Left kidney (tissue), 1 donor: ENCODE measurements at regions not wholly inside any gene's neighbourhood (a gene's known extent, or its start where the extent isn't known, plus 50 kb on each side); places are given as distances from the start of the nearest gene placed in this dataset.
A peak's percentile ranks its signal among the peaks of the same experiment; 100 is the strongest.
"Not testable (repeated sequence)": the region's sequence is repeated elsewhere in the genome, so short reads cannot be mapped to it uniquely, and the experiment has no call there.

Experiments used
- DNase-seq: peaks from one replicate; pipeline ENCODE4 v3.0.0-alpha.2; 2013

DNA sequence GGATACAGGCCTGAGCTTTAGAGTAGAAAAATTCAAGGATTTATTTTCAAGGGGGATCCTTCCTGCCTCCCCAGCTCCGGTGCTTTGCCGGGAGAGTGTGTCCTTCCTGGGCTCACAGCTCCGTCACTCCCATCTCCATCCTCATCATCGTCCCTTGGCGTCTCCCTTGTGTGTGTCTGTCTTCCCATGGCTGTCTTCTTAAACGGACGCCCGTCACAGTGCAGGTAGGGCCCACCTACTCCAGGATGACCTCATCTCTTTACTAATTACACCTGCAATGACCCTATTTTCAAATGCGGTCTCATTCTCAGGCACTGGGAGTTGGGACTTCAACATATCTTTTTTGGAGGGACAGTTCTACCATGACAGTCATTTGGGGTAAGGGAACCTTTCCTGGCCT, 320.3 kb upstream of the C1orf174 start:
- no peak for DNase-seq

- DNase-seq, result no peak
Measured at GRCh38 chr1:4221107-4221506, 321.0 kb upstream of the C1orf174 start.

DNA sequence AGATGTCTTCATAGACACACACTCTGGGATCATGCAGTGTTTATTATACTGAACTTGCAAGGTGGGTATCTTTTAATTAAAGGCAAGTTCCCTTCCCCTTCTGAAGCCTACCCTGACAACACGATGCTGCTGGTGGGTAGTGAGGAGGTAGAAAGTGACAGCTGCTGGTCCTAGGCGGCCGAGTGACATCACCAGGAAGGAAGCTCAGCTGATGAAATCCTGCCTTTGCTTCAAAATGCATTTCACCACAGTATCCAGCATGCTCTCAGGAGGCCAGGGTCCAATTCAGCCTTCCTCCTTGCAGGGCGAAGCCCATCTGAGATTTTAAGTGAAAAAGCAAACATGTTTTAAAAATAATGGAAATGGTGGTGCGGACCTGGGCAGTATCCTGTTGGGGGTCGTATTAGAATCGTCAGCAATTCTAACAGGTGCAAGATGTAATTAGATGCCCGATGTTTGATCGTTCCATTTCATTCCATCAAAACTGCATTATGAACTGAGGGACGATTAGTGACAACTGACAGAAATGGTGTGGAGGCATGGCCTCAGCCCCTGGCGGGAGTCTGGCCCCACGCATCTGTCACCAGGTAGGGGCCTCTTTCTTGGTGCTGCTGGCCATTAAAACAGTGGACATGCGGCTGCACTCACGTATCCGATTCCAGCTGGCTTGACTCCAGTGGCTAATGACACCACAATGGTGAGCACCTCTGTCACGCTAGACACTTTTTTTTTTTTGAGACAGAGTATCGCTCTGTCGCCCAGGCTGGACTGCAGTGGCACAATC, 324.8 kb upstream of the C1orf174 start:
- peak; percentile 14 for DNase-seq

GRCh38 chr1:4227986-4228385, 327.9 kb upstream of the C1orf174 start:
- DNase-seq, result no peak

- no peak for DNase-seq
Measured at GRCh38 chr1:4253935-4254334, 353.9 kb upstream of the C1orf174 start.

- DNase-seq, result no peak
Measured at GRCh38 chr1:4256351-4256750, 356.3 kb upstream of the C1orf174 start.

DNA sequence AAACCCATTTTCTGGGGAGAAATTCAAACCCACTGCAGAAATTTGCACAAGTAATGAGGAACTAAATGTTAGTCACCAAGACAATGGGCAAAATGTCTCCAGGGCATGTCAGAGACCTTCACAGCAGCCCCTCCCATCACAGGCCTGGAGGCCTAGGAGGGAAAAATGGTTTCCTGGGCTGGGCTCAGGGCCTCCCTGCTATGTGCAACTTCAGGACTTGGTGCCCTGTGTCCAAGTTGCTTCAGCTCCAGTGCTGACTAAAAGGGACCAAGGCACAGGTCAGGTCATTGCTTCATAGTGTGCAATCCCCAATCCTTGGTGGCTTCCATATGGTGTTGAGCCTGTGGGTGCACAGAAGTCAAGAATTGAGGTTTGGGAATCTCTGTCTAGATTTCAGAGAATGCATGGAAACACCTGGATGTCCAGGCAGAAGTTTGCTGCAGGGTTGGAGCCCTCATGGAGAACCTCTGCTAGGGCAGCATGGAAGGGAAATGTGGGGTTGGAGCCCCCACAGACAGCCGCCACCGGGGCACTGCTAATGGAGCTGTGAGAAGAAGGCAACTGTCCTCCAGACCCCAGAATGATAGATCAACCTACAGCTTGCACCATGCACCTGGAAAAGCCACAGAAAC, 358.2 kb upstream of the C1orf174 start:
- not testable (repeated sequence) for DNase-seq

DNA sequence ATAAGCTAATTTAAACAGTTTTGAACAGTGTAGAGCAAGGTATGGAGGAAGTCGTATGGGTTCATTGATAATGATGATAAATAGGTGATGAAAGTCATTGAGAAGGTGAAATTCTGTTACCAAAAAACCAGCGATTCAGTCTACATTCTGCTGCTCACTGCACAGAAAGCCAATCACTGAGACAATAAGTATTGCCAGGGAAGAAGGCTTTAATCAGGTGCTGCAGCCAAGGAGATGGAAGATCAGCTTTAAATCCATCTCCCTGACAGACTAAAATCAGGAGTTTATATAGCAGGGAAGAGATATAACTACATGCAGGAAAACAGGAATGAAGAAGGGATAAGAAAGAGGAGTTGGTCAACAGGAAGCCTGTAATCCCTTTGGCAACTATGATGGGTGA, 361.3 kb upstream of the C1orf174 start:
- no peak for DNase-seq

DNA sequence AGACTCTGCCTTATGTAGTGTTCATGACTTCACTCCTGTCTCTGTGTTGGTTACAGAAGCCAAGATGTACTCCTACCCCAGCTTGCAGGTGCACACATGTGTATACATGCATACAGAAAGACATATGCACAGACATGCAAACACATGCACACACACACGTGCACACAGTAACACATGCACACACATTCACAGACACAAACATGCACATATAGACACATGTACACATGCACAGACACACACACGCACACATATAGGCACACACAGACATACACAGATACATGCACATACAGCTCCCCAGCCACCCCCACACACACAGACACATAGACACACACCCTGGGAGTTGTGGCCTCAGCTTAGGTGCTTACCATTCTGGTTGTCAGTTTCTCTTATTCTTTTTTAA, 362.6 kb upstream of the C1orf174 start:
- no peak for DNase-seq

DNA sequence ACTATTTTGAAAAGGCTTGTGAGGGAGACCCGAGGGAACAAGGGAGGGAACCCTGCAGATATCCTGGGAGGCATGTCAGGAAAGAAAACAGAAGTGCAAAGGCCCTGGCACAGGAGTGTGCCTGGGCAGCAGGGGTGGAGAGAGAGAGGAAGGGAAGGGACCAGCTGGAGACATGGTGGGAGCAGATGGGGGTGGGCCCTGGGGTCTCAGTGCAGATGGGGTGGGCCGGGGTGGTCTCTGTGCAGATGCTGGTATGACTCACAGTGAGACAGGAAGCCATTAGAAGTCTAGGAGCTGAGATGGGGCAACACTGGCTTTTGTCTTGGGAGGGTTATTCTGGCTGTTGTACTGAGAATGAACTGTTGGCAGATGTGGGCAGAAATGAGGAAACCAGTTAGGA, 363.6 kb upstream of the C1orf174 start:
- no peak for DNase-seq

DNA sequence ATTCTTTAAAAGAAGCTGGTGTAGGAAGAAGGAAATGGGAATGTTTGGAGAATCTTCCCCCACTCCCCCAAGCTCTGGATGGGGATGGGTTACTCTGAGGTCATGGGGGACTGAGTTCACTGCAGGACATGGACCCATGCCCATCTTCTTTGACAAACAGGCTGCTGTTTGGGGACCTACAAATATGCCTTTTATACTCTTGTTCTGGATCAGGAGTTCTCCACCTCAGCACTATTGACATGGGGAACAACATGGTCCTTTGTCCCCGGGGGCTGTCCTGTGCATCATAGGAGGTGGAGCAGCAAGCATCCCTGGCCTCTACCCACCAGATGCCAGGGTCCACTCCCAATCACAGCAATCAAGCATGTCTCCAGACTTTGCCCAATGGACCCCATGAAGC, 365.8 kb upstream of the C1orf174 start:
- DNase-seq, result no peak

- peak; percentile 21 for DNase-seq
Measured at GRCh38 chr1:4267381-4268261, 367.5 kb upstream of the C1orf174 start.

DNA sequence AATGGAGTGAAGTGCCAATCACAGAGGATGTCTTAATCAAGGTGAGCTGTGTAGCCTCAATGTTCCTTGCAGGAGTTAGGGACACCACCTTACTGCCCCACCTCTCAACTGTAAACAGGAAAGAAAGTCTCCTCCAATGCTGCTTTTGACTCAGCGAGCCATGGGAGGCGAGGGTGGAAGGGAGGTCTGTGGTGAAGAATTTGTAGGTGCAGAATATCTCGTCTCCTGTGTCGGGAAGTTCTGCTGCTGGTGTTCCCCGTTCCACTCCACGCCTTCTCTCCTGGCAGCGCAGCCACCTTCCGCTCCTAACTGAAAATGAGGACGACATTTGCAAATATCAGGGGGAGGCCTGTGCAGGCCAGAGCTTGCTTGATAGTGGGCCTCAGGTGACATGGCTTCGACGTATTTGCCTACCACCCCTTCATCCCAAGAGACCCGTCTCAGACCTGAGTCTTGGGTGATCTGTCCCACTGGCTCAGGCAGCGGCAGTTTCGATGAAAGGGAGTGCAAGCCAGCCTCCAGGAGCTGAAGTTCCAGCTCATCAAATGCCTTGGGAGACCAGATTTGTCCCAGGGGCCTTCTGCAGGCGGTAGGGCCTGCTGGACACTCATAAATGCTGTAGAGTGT, 368.3 kb upstream of the C1orf174 start:
- DNase-seq, result no peak

GRCh38 chr1:4268889-4269284, 368.8 kb upstream of the C1orf174 start:
- DNase-seq, result no peak

GRCh38 chr1:4269330-4269729, 369.3 kb upstream of the C1orf174 start:
- DNase-seq, result no peak

DNA sequence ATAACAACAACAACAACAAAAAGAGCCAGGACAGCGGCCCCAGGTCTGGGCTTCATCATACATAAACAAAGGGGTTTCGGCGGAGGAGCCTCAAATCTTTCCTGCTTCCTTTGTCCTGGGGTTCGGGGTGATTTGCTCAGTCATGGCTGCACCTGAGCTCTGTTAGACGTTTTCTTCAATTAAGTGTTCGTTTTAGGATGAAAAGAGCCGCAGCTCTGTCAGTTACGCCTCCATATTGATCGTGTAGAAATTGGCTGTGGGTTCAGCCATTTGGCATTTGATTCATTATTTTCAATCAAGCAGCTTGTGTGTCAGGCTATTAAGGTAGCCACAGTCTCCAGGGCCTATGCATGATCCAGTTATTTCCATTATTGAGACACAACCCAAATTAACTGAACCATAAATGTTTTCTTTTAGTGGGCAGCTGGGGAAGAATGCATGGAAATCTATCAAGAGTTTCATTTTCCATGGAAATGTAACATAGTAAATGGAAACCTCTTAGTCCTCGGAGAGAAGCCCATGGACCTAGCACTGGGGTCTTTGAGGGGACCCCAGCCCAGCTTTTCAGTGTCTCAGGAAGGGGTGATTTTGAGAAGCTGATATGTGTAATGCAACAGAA, 370.0 kb upstream of the C1orf174 start:
- no peak for DNase-seq

DNA sequence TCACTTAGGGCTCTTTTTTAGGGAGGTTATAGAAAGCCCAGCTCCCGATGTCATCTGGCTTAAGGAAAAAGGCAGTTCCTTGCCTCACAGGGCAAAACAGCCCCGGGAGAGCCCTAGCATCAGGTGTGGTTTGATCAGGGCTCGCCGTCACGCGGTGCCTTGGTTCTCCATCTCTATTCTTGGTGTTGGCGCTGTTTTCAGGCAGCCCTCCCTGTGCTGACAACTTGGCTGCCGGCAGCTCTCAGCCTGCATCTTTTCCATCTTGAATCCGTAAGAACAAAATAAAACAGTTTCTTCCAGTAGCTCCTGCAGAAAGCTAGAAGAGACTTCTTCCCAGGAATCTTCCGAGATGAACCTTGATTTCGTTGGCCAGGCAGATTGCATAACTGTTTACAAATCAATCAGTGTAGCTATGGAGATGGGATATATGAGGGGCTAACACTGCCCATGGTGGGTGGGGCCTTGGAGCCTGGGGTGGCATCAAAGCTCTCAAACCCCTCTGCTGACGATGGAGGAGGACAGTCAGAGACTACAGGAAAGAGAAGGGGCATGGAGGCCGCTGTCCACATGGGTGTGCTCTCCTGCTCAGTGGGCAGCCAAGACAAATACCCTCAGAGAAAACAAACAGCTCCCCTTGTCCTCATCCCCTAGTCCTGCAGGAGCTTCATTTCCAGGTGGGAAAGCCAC, 370.7 kb upstream of the C1orf174 start:
- DNase-seq, result no peak

DNA sequence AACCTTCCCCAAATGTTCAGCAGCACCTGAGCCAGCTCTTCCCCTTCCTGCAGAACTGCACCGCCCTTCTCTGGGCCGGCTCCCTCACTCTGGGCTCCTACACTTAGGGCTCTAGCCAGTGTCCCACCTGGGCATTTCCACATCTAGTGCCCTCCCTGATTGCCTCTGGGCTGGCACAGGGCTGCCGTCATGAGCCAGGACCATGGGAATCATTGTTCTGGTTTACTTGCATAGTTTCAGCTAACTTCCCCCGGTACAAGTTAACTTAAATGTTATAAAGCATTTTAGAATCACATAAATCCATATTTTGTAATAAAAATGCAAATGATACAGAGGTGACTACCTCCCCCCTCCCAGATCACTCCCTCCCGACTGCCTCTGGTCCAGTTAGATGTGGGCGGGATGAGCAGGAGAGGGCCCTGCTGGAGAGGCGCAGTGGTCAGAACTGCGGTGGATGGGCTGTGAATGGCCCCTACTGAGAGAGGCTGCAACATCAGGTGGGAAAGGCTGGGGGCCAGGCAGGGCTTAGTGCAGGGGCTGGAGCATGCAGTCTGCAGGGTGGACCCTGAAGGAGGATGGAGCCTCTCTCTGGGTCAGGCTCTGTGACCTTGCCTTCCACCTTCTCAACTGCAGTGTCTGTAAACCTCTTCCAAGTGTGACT, 371.4 kb upstream of the C1orf174 start:
- DNase-seq, result no peak

- DNase-seq, result no peak
Measured at GRCh38 chr1:4272568-4272967, 372.5 kb upstream of the C1orf174 start.

- no peak for DNase-seq
Measured at GRCh38 chr1:4273243-4273642, 373.2 kb upstream of the C1orf174 start.

DNA sequence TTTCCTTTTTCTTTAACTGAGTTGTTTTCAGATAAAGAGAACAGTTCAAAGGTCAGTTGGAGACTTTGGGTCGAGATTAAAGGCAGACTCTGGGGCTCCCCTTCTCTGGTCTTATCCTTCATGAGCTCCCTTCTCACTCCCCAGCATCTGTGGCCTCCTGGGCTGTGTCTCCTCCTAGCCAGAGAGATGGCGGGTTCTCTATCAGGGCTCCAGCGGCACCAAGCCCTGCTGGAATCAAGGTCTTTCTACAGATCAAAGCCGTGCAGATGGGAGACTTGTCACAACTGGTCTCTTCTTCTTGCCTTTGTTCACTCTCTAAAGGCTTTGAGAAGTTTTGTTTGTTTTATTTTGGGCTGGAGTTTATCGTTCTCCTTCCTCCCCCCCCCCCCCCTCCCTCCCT, 373.7 kb upstream of the C1orf174 start:
- DNase-seq, result no peak
